GM18873 (cell line): ENCODE measurements at regions not wholly inside any gene's neighbourhood (a gene's known extent, or its start where the extent isn't known, plus 50 kb on each side); places are given as distances from the start of the nearest gene placed in this dataset.
"Not testable (repeated sequence)": the region's sequence is repeated elsewhere in the genome, so short reads cannot be mapped to it uniquely, and the experiment has no call there.

Experiments used
- ATAC-seq: cut with Tn5 transposase; IDR thresholded peaks from one replicate; pipeline ENCODE4 v1.9.1; 2021; ENCODE audit warnings: mild to moderate bottlenecking, moderate library complexity, moderate number of reproducible peaks; ENCODE audit not compliant: unreplicated experiment, low FRiP score

DNA sequence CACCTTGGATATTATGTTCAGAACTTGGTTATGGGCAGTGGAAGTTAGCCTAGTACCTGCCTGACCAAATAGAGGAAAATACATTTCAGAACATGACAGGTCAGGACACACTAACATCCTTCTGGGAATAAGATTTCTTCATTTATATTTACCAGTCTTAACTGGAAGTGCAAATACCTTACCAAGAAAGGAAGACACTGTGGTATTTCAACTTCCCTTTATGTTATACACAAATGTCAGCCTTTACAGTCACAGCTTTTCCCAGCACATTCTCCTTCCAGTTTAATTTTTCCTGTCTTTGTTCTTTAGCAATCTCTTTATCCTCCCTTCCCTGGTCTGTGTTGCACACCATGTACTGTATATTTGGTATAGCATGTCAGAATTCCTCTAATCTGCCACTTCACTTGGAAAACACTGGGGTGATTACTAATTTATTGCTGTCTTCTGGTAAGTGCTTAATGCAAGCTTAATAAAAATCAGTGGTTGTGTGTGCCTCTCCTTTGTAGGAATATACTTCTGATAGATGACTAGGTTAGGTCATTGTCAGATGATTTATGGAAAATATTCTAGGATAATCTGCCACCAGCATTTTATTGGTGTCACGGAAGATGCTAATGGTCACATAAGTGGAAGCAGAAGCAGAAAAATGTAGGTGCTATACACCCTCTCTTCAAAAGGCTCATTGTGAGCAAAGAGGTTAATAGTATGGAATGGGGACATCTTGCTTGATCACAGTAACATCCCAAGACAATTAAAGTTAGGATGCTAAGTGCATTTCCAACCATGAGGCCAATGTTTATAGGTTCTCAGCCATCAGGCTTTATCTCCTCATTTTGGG, 124.3 kb upstream of the STARD13 start:
- no peak for ATAC-seq

DNA sequence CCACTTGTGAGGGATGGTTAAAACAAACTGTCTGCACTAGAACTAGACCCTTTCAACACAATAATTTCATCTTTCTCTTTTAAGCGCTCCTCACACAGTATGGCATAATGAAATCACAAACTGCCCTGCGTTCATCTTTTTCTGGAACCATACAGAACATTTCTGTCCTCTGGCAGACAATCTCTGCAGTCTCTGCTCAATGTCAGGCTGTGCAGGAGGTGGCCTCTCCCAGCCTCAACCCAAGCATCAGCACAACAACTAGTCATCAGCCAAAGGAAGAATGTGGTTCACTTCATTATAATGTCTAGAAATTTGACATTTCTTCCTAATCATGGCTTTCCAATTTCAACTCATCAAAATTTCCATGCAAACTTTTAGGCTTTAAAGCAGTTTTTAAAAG, 125.1 kb upstream of the STARD13 start:
- no peak for ATAC-seq

DNA sequence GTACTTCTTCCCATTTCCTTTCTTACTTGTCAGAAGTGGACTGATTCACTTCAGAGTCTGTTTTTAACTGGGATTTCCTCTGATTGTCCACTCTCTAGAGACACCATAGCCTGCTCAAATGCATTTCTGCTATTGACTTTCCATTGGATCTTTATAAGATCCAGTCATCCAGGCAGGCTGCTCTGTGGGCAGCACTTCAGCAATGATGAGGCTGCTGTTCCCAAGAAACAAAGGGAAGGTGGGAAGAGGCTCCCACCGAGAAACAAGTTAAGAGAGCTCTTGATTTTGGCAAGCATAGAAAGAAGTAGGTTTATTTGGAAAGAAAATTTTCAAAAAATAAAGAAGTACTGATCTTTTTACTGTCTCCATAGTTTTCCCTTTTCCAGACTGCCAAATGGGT, 125.8 kb upstream of the STARD13 start:
- ATAC-seq, result no peak

DNA sequence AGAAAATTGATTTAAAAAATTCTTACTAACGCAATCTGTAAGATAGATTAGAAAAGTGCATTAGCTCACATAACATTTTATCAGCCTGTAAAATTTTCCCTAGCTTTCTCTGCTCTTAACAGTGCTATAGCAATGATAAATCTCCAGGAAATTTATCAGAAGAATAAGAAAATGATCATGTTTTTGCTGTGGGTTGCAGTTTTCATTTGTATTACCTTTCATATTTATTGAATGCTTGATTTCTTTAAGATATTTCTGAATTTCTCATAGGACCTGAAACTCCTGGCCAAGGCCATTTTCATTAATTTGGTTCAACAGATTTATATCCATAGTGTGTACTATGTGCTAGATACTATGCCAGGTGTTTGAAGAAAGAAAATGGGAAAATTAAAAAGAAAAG, 130.3 kb upstream of the STARD13 start:
- no peak for ATAC-seq

DNA sequence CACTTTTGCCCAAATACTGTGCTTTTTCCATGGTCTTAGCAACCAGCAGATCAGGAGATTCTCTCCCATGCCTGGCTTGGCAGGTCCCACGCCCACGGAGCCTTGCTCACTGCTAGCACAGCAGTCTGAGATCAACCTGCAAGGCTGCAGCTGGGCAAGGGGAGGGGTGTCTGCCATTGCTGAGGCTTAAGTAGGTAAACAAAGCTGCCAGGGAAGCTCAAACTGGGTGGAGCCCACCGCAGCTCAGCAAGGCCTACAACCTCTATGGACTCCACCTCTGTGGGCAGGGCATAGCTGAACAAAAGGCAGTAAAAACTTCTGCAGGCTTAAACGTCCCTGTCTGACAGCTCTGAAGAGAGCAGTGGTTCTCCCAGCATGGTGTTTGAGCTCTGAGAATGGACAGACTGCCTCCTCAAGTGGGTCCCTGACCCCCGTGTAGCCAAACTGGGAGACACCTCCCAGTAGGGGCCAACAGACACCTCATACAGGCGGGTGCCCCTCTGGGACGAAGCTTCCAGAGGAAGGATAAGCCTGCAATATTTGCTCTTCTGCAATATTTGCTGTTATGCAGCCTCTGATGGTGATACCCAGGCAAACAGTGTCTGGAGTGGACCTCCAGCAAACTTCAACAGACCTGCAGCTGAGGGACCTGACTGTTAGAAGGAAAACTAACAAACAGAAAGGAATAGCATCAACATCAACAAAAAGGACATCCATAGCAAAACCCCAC, 132.8 kb upstream of the STARD13 start:
- not testable (repeated sequence) for ATAC-seq

DNA sequence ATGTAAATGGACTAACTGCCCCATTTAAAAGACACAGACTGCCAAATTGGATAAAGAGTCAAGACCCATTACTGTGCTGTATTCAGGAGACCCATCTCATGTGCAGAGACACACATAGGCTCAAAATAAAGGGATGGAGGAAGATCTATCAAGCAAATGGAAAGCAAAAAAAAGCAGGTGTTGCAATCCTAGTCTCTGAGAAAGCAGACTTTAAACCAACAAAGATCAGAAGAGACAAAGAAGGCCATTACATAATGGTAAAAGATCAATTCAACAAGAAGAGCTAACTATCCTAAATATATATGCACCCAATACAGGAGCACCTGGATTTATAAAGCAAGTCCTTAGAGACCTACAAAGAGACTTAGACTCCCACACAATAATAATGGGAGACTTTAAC, 134.6 kb upstream of the STARD13 start:
- not testable (repeated sequence) for ATAC-seq

DNA sequence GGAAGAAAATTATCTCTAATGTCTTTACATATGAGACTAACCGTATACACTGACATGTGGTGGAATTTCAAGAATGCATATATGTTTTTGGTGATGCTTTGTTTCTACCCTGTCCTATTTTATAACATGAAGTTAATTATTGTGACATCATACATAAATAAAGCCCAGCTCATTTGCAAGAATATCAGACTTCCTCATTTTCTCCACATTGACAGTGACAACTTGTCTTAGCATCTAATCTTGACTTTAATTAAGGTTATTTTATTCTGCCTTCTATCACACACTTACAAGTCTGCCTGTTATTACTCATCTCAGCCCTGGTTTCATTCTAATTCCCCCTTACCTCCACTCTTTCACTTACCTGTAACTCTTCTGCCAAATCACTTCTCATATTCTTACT, 140.6 kb upstream of the STARD13 start:
- no peak for ATAC-seq

DNA sequence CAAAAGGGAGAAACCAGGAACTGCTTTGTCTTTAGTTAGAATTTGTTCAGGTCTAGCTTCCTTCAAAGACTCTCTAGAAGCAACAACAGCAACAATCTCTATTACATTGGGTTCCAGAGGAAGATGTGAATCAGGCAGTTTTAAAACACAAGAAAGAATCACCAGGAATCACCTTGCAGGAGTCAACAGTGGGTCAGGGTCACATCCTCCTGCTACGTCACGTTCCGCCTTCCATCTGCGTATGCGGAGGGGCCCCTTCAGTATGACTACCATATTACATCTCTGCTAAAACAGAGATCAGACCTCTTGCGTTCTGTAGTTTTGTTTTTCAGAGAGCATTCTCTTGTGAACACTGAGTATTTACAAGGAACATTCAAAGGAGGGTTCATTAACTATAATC, 147.8 kb upstream of the STARD13 start:
- no peak for ATAC-seq

DNA sequence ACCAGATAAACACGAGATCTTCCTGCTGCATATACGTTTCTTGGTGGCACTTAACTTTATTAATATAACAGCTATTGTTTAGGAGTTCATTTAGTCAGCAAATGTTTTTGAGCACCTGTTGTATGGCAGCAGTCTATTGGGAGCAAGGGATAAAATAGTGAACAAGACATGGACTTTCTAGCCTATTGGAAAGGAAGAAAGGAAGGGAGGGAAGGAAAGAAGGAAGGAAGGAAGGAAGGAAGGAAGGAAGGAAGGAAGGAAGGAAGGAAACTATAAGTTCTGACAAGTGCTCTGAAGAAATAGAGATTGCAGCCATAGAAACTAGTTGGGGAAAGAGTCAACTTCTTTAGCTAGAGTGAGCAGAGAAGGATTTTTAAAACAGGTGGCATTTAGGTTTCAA, 149.1 kb upstream of the STARD13 start:
- no peak for ATAC-seq

DNA sequence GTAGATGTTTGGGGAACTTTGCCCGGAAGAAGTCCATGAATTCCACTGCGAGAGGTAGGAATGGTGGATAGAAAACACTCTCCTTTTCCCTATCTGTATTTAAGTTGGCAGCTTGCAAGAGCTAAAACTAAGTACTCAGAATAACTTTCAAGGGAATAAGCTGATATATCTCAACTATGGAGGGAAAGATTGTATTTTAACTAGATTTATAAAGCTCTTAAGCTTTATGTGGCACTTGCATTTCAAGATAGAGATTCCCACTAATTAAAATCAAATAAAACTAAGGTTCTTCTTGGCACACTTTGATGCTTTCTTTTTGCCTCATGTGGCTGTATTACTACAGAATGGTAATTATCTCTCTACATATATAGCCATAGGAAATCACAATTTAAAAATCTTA, 149.7 kb upstream of the STARD13 start:
- ATAC-seq, result no peak

DNA sequence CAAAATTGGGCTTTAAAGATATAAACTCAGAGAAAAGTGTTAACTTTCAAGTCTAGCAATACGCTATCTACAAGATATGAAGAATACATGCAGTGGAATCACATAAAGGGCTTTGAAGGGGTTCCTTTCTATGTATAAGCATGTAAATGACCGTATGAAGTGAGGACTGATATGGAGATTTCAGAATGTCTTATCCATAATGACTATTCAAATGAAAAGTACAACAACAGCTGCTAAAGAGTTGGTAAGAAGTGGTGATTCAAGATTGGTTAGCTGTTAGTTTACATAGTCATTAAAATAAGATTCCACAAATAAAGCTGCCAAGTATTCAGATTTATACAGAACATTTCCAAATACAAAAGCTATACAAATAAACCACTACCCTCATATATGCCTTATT, 153.4 kb upstream of the STARD13 start:
- ATAC-seq, result no peak

DNA sequence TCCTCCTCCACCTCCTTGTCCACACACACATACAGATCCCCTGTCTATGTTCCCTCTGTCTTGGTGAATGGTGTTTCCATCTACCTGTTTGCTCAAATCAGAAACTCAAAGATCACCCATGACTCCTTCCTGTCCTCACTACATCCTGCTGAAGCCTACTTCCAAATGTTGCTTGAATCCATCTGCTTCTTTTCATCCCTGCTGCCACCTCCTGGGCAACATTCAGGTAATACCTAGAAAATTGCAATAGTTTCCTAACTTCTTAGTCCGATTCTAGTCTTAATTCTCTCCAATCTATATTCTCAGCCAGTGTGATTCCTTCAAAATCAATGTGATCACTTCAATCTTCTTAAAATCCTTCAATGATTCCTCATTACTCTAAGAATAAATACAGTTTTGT, 155.5 kb upstream of the STARD13 start:
- no peak for ATAC-seq

DNA sequence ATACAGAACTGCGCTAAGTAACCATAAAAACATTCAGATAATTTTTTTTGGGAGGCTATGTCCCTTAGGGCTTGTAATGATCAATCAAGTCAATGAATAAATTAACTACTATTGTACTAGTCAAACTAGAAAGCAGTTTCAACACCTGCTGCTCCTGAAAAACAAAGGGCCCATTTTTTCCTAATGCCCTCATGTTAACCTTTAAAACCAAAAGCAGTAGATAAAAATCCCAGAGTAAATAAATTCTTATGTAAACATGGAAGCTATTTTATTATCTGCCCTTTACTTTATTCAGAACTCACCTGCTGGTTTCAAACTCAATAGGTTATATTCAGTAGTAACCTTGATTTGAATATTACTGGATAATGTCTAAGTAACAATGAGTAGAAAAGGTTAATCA, 159.5 kb upstream of the STARD13 start:
- no peak for ATAC-seq

DNA sequence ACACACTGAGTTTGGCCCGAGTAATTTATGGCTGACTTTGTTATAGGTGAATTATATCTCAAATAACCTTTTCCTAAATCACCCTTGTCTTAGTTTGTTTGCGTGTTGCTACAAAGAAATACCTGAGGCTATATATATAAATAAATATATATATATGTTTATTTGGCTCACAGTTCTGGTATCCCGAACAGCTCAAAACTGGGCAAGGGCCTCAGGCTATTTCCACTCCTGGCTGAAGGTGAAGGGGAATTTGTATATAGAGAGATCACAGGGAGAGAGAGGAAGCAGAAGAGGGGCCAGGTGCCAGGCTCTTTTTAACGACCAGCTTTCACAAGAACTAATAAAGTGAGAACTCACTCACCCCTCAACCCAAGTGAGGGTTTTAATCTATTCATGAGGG, 159.9 kb upstream of the STARD13 start:
- no peak for ATAC-seq

DNA sequence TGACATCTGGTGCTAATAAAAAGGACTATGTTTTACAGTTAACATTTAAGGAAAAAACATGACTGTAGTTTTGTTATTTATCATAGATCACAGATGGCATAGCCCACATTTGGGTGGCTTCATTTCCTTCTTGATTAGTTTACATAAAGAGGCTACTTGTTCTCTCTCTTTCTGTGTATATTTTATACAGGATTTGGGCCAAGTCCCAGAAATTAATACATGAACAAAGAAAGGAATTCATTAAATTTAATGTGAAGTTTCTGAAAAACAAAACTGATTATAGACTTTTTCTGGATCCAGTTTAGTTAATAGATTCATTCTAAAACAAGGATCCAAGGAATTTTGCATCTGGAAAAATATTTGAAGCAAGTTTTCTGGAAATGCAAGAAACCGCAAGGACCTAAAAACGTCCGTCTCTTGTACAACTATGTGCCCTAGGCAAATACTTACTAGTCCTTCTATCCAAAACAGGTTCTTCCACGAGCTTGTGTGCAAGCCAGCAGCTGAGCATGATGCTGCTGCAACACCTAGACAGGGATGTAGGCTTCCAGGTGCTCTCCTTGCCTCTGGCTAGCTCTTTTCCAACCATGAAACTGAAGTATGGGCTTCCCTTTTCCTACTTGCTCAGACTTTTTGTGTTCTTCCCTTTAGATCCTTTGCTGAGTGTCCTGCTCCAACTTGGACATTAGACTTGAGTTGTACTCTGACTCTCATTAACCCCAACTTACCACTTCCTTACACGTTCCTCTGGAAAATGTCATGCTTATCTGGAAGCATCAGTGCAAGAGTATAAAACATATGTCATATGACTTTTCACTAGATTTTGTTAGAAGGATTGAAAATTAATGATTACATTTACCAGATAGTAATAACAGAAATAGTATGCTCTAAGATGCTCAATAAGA, 161.5 kb upstream of the STARD13 start:
- no peak for ATAC-seq

DNA sequence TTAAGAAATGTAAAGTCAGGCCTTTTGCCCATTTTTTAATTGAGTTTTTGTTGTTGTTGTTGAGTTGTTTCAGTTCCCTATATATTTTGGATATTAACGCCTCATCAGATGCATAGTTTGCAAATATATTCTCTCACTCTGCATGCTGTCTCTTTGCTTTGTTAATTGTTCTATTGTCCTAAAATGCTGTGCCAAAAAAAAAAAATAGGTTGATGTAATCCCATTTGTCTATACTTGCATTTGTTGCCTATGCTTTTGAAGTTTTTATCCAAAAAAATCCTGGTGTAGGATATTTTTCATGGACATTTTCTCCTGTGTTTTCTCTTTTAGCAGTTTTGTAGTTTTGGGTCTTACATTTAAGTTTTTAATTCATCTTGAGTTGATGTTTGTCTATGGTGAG, 163.3 kb upstream of the STARD13 start:
- ATAC-seq, result no peak

DNA sequence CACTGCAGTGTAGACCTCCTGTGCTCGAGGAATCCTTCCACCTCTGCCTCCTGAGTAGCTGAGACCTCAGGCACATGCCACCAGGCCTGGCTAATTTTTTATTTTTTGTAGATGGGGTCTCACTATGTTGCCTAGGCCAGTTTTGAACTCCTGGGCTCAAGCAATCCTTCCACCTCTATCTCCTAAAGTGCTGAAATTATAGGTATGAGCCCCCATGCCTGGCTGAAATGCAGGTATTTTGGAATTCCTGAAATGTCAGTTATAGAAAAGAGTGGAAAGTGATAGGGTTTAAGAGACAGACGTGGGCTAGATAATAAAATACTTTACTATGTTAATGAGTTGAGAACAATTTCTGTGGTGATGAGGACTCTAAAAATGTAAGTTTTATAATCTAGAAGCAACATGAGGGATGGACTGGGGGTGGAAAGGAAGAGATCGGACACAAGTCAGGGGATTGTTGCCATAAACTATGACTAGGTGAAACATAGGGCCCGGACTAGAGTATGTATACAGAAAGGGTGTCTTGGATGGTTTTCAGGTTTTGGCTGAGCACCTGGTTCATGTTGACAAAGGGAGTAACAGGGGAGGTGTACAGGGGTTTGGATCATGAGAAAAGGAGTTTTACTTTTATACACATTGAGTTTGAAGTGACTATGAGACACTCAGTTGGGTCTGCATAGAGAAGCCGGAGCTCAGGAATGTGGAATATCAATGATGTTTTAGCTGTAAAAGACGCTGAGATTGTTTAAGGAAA, 165.6 kb upstream of the STARD13 start:
- no peak for ATAC-seq

DNA sequence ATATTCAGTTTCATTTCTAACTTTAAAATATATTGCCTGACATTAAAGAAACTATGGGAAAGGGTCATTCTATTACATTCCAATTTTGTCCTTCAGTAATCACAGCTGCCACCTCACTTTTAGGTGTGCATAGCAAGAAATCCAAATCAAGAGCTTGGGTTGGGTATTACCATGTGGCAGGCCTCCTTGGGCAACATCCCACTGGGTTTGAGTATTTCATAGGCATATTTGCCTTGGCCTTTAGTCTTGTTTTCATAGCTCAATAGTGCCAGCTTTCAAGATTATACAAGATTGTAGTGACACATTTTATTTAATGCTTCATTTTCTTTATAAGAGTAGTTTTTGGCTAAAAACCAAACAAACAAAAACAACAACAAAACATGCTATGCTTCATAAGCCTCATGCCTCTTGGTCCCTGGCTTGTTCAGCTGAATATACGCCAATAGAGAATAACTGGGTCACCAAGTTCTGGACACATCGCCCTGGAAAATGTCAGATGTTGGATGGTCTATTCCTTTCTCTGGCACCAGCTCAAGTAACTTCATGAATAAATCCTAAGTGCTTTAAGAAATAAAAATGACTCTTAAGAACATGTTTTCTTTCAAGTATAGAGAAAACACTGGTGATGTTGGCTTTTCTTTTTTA, 167.4 kb upstream of the STARD13 start:
- no peak for ATAC-seq

DNA sequence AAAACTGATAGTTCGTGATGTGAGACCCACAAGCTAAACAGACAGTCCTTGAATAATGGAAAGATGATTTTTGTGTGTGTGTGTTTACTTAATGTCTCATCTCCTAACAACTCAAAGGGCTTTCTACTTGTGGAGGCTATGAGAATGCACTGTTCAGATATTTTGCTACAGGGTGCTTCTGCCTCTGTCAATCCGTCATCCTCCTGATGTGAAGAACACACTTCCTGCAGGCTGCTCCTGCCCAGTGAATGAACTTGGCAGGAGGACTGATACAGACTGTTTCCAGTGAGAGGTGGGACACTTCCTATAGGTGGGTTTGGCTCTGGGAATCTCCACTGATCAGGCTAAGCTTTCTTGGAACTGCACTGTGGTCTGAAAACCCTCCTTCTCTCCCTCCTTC, 168.4 kb upstream of the STARD13 start:
- ATAC-seq, result no peak
